ACC112 (cell line): ENCODE measurements at regions not wholly inside any gene's neighbourhood (a gene's known extent, or its start where the extent isn't known, plus 50 kb on each side); places are given as distances from the start of the nearest gene placed in this dataset.

Experiments used
- H2AFZ ChIP-seq: fragments of 200-600 bp; sonication (generic); one replicate; pipeline ENCODE4 v1.6.0; 2017; ENCODE audit warnings: antibody characterized with exemption, low read length; ENCODE audit not compliant: unreplicated experiment
- H3K27ac ChIP-seq: fragments of 200-600 bp; sonication (generic); 2 replicates; pipeline ENCODE4 v1.5.1; 2014; ENCODE audit warnings: low read depth, mild to moderate bottlenecking, antibody characterized with exemption, low read length, moderate library complexity
- H3K27me3 ChIP-seq: fragments of 200-600 bp; sonication (generic); 2 replicates; pipeline ENCODE4 v1.6.1; 2014; ENCODE audit warnings: mild to moderate bottlenecking, antibody characterized with exemption, low read length, moderate library complexity, mixed read lengths; ENCODE audit not compliant: insufficient read depth
- H3K36me3 ChIP-seq: fragments of 200-600 bp; sonication (generic); 2 replicates; pipeline ENCODE4 v1.6.1; 2016; ENCODE audit warnings: mild to moderate bottlenecking, antibody characterized with exemption, low read length, moderate library complexity, mixed read lengths; ENCODE audit not compliant: insufficient read depth
- H3K4me1 ChIP-seq: fragments of 200-600 bp; sonication (generic); one replicate; pipeline ENCODE4 v1.6.1; 2016; ENCODE audit warnings: low read length, mixed read lengths; ENCODE audit not compliant: insufficient read depth, unreplicated experiment, control insufficient read depth
- H3K4me3 ChIP-seq: fragments of 200-600 bp; sonication (generic); 2 replicates; pipeline ENCODE4 v1.5.1; 2014; ENCODE audit warnings: mild to moderate bottlenecking, low read depth, low read length
- H3K79me2 ChIP-seq: fragments of 200-600 bp; sonication (generic); one replicate; pipeline ENCODE4 v1.6.0; 2016; ENCODE audit warnings: low read length; ENCODE audit not compliant: control insufficient read depth, unreplicated experiment, insufficient read depth

DNA sequence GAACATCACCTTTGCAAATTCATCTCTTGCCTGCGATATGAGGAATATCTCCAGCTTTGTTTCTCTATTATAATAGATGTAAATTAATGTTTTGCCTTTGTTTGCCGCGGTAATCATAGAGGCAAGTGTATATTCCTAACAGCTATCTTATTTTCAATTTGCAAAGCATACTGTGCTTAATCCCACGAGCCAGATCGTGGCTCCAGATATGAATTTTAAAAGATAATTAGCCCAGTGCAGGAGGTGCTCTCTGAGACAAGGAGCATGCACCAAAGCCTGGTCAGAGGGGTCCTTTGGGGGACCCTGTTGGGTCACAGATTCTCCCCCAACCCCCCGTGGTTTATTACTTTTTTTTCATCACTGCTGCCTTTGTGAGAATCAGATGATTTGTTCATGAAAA lies 1087.5 kb downstream of the BCL11B start:
- Histone ChIP-seq H2AFZ (no peak overlapping the region), H3K27ac (no peak overlapping the region), H3K4me1 (no peaks in the 10 kb centered on the region)

DNA sequence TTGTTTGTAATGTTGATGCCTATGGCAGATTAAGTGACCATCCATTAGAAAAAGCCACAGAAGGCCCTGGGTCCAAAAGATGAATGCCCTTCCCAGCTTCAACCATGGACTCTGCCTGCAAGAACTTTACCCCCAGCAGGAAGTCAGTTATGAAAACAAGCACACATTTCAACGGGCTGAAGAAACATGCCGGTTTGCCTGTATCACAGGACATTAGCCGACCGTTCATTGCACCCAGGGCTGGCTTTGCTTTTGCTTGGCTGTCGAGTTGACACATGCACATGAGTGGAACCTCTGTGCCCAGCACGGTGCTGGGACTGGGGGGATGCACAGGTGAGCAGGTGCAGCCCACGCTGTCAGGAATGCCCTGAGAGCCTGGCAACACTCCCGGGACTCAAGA lies 1087.0 kb downstream of the BCL11B start:
- no peak overlapping the region for H3K27ac ChIP-seq
- no peaks in the 10 kb centered on the region for H3K27me3 ChIP-seq
- no peak overlapping the region for H2AFZ ChIP-seq
- H3K4me3 ChIP-seq = no peak overlapping the region
- no peaks in the 10 kb centered on the region for H3K79me2 ChIP-seq
- H3K4me1 ChIP-seq = no peaks in the 10 kb centered on the region
- no peaks in the 10 kb centered on the region for H3K36me3 ChIP-seq

More for the DNA sequence above, 1087.5 kb downstream of the BCL11B start:
- Histone ChIP-seq H3K4me3 (no peak overlapping the region), H3K36me3 (no peaks in the 10 kb centered on the region), H3K27me3 (no peaks in the 10 kb centered on the region), H3K79me2 (no peaks in the 10 kb centered on the region)

DNA sequence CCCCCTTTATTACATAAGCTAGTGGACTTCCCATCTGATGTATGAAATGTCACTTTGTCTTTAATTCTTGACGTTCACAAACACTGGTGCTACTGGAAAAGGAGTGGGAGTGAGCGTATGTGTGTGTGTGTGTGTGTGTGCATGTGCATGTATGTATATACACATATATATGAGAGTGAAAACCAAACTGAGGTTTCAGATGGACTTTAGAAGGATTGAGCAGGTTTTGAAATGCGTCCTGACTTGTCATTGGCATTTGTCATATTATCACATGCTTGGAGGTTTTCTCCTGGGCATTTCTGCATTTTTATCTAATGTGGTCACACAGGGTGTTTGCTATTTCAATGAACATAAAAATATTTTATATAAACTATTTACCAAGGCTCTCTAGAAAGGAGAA lies 1085.9 kb downstream of the BCL11B start:
- no peaks in the 10 kb centered on the region for H3K36me3 ChIP-seq
- H3K27me3 ChIP-seq = no peaks in the 10 kb centered on the region
- H2AFZ ChIP-seq = no peak overlapping the region
- H3K27ac ChIP-seq = no peak overlapping the region
- H3K4me3 ChIP-seq = no peak overlapping the region
- H3K4me1 ChIP-seq = no peaks in the 10 kb centered on the region
- H3K79me2 ChIP-seq = no peaks in the 10 kb centered on the region

DNA sequence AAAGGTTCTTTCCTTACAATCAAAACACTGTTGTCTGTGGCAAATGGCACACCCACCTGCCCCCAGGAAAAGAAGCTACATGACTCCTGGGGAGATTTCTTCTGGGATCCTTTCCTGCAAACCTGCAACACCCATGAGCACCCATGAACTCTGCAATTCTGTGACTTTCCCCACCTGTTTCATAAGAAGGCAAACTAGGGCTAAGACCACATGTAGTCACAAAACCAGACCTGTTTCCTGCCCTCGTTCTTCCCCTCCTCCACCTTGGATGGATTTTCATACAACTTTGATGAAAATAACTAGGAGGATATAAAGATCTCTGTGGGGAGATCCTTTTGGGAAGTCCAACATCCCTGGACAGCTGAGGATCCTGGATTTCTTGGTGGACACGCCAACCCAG lies 1084.7 kb downstream of the BCL11B start:
- H3K36me3 ChIP-seq = no peaks in the 10 kb centered on the region
- H3K79me2 ChIP-seq = no peaks in the 10 kb centered on the region
- no peak overlapping the region for H3K4me3 ChIP-seq
- no peaks in the 10 kb centered on the region for H3K27me3 ChIP-seq
- H3K27ac ChIP-seq = no peak overlapping the region
- H2AFZ ChIP-seq = no peak overlapping the region
- H3K4me1 ChIP-seq = no peaks in the 10 kb centered on the region

DNA sequence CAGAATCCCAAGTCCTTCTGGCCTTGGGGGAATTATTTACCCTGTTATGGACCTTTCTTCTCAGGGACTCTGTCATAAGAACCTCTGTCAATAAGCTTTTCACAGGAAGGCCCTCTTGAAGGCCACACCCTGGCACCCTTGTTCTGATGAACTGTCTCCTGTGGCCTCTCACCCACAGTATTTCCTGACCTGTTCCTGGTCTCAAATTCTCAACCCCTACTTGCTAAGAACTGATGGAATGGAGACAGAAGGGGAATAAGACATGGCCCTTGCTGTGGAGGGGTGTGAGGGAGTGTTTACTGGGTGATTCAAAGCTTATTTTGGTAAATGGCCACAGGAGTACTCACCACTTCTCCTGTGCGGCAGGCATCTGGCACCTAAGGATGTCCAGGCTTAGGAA lies 1082.9 kb downstream of the BCL11B start:
- no peak overlapping the region for H2AFZ ChIP-seq
- H3K4me1 ChIP-seq = no peaks in the 10 kb centered on the region
- no peak overlapping the region for H3K27ac ChIP-seq
- H3K4me3 ChIP-seq = no peak overlapping the region
- H3K79me2 ChIP-seq = no peaks in the 10 kb centered on the region
- no peaks in the 10 kb centered on the region for H3K36me3 ChIP-seq
- no peaks in the 10 kb centered on the region for H3K27me3 ChIP-seq

DNA sequence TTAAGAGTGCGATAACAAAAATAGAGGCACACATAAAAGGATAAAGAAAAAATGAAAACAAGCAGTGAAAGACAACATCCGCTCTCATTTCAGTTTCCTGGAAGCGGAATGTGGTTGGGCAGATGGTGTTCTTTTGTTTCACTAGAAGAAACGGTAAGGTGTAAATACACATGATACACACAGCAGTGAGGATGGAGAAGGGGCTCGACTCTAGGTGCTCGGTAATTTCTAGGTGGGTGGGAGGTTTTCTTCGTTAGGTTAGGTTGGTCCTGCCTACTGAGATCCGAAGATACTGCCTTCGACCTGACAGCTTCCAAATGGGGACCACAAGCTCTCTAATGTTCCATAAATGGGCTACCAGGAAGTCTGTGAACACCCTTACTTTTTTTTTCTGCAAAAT lies 1082.5 kb downstream of the BCL11B start:
- Histone ChIP-seq H2AFZ (no peak overlapping the region), H3K4me3 (no peak overlapping the region), H3K27ac (no peak overlapping the region), H3K27me3 (no peaks in the 10 kb centered on the region), H3K4me1 (no peaks in the 10 kb centered on the region), H3K79me2 (no peaks in the 10 kb centered on the region), H3K36me3 (no peaks in the 10 kb centered on the region)

DNA sequence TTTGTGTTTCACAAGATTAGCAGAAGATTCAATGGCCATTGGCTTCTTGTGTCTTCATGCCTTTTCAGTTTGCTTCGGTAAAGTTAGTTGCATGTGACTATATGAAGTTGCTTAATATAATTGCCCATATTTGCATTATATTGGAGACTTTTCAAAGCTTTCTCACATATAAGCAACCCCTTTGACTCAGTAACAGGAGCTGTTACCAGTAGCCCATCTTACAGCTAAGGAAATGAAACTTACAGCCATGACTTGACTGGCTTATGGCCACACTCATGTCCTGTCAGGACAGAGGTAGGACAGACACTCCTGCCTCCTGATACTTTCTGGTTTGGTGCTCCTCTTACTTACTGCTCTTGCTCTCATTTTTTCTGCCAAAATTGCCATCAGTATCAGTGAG lies 1082.1 kb downstream of the BCL11B start:
- Histone ChIP-seq H3K36me3 (no peaks in the 10 kb centered on the region), H3K79me2 (no peaks in the 10 kb centered on the region), H3K4me3 (no peak overlapping the region), H3K27ac (no peak overlapping the region), H3K4me1 (no peaks in the 10 kb centered on the region), H3K27me3 (no peaks in the 10 kb centered on the region), H2AFZ (no peak overlapping the region)

DNA sequence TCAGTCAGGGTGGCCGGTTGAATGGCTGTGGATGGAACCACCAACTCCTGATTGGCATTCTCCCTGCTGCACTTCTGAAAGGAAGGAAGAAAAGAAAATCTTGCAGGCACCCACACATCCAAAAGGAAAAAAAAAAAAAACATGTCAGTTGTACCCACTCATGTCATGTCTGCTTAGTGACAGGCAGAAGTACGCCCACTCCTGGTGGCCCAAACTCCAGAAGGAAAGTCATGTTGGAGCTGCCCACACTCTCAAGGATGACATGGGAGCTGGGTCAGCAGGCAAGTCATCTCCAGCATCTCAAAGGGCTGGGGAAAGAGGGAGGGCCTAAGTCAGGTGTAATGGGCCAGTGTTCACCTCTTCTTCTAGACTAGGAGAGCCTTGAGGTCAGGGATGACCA lies 1079.1 kb downstream of the BCL11B start:
- Histone ChIP-seq H3K27me3 (no peaks in the 10 kb centered on the region), H3K4me1 (no peaks in the 10 kb centered on the region), H3K4me3 (no peak overlapping the region), H3K27ac (no peak overlapping the region), H3K36me3 (no peaks in the 10 kb centered on the region), H2AFZ (no peak overlapping the region), H3K79me2 (no peaks in the 10 kb centered on the region)

DNA sequence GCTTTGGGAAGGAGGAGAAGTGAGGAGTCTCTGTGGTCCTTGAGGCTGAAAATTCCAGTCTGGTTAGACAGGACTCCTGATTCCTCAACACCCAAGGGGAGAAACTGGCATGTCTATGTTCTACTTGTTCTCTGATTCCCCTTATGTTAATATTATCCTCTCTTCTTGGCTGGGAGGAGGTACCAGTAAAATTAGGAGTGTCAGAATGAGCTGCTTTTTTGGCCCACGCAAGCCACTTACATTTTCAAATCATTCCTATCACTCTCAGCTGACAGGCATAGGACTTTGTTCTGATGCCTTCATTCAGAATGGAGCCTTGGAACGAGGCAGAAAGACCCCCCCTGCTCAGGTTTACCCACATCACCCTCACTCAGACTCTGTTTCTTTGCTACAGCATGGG lies 1077.2 kb downstream of the BCL11B start:
- no peak overlapping the region for H3K4me3 ChIP-seq
- H3K27ac ChIP-seq = no peak overlapping the region
- H3K4me1 ChIP-seq = no peaks in the 10 kb centered on the region
- no peaks in the 10 kb centered on the region for H3K27me3 ChIP-seq
- H2AFZ ChIP-seq = no peak overlapping the region
- H3K36me3 ChIP-seq = no peaks in the 10 kb centered on the region
- no peaks in the 10 kb centered on the region for H3K79me2 ChIP-seq

DNA sequence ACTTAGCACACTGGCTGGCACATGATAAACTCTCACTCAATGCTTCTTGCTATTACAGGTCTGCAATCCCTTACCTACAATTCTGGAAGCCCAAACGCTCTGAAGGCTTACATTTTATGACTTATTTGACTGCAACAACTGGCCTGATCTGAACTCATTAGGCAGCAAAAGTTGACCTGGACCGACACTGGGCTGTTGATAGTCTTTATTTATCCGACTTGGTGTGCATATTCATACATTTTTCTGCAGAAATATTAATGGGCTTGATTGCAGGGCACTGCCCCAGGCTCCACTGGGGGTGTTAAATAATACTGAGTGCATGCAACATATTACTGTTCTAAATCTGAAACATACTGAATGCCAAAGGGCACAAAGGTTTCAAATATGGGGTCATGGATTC lies 1076.7 kb downstream of the BCL11B start:
- H3K79me2 ChIP-seq = no peaks in the 10 kb centered on the region
- no peak overlapping the region for H3K27ac ChIP-seq
- H3K36me3 ChIP-seq = no peaks in the 10 kb centered on the region
- H3K4me1 ChIP-seq = no peaks in the 10 kb centered on the region
- H2AFZ ChIP-seq = no peak overlapping the region
- no peaks in the 10 kb centered on the region for H3K27me3 ChIP-seq
- H3K4me3 ChIP-seq = no peak overlapping the region

DNA sequence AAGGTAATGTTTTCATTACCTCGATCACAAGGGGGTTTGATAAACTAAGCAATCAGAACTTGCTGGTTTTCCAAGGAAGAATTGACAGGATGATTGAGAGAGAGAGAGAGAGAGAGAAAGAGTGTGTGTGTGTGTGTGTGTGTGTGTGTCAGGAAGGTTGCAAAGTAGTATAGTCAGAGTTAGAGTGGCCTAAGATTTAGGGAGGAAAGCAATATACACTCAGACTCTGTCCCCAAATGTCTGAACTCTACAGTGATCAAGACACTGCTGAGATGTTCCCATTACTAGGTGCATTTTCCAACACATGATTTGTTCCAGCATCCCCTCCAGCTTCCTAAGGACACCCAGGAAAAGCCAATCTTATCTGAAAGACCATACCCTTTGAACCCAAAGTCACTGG lies 1074.1 kb downstream of the BCL11B start:
- Histone ChIP-seq H2AFZ (no peak overlapping the region), H3K79me2 (no peaks in the 10 kb centered on the region), H3K4me3 (no peak overlapping the region), H3K27me3 (no peaks in the 10 kb centered on the region), H3K27ac (no peak overlapping the region), H3K36me3 (no peaks in the 10 kb centered on the region), H3K4me1 (no peaks in the 10 kb centered on the region)

GRCh38 chr14:98198385-98198784 lies 1073.6 kb downstream of the BCL11B start:
- H3K27me3 ChIP-seq = no peaks in the 10 kb centered on the region
- H3K79me2 ChIP-seq = no peaks in the 10 kb centered on the region
- no peak overlapping the region for H3K27ac ChIP-seq
- no peaks in the 10 kb centered on the region for H3K36me3 ChIP-seq
- H3K4me3 ChIP-seq = no peak overlapping the region
- H2AFZ ChIP-seq = no peak overlapping the region
- no peaks in the 10 kb centered on the region for H3K4me1 ChIP-seq
